Loucy (cell line): ENCODE measurements at regions not wholly inside any gene's neighbourhood (a gene's known extent, or its start where the extent isn't known, plus 50 kb on each side); places are given as distances from the start of the nearest gene placed in this dataset.

Source experiments
- H2AFZ ChIP-seq: fragments of 200-600 bp; sonication (generic); 2 replicates; pipeline ENCODE4 v1.6.0; 2016; ENCODE audit warnings: antibody characterized with exemption, mild to moderate bottlenecking, low read length, moderate library complexity
- H3F3A ChIP-seq: fragments of 200-600 bp; 2 replicates; pipeline ENCODE4 v1.6.0; 2016; ENCODE audit warnings: antibody characterized with exemption, low read depth, mild to moderate bottlenecking
- H3K27me3 ChIP-seq: fragments of 200-600 bp; sonication (generic); 2 replicates; pipeline ENCODE4 v1.6.1; 2014; ENCODE audit warnings: low read length, mild to moderate bottlenecking; ENCODE audit not compliant: insufficient read depth, poor library complexity, severe bottlenecking
- H3K36me3 ChIP-seq: fragments of 200-600 bp; sonication (generic); 2 replicates; pipeline ENCODE4 v1.6.1; 2016; ENCODE audit warnings: low read length; ENCODE audit not compliant: insufficient read depth
- H3K4me1 ChIP-seq: fragments of 200-600 bp; sonication (generic); 2 replicates; pipeline ENCODE4 v1.5.1; 2014; ENCODE audit warnings: low read length, mild to moderate bottlenecking; ENCODE audit not compliant: insufficient read depth, poor library complexity, severe bottlenecking
- H3K4me2 ChIP-seq: fragments of 200-600 bp; sonication (generic); 2 replicates; pipeline ENCODE4 v1.6.0; 2014; ENCODE audit warnings: antibody characterized with exemption, low read length, low read depth, mild to moderate bottlenecking; ENCODE audit not compliant: poor library complexity, severe bottlenecking
- H3K4me3 ChIP-seq: fragments of 200-600 bp; sonication (generic); 2 replicates; pipeline ENCODE4 v1.5.1; 2014; ENCODE audit warnings: low read length, mild to moderate bottlenecking, mixed read lengths; ENCODE audit not compliant: poor library complexity, severe bottlenecking
- H3K79me2 ChIP-seq: fragments of 200-600 bp; sonication (generic); 2 replicates; pipeline ENCODE4 v1.6.1; 2014; ENCODE audit warnings: low read length; ENCODE audit not compliant: insufficient read depth
- H3K9ac ChIP-seq: fragments of 200-600 bp; sonication (generic); 2 replicates; pipeline ENCODE4 v1.6.0; 2014; ENCODE audit warnings: mild to moderate bottlenecking, low read depth, low read length, moderate library complexity; ENCODE audit not compliant: poor library complexity, severe bottlenecking
- H3K9me2 ChIP-seq: fragments of 200-600 bp; sonication (generic); replicated peaks from 2 replicates; pipeline ENCODE4 v1.6.1; 2016; ENCODE audit warnings: low read depth, low read length, mixed read lengths
- H3K9me3 ChIP-seq: fragments of 200-600 bp; sonication (generic); 2 replicates; pipeline ENCODE4 v1.6.1; 2014; ENCODE audit warnings: mild to moderate bottlenecking, antibody characterized with exemption, low read length, low read depth; ENCODE audit not compliant: insufficient read depth
- H4K20me1 ChIP-seq: fragments of 200-600 bp; sonication (generic); 2 replicates; pipeline ENCODE4 v1.6.0; 2014; ENCODE audit warnings: antibody characterized with exemption, low read length, mild to moderate bottlenecking; ENCODE audit not compliant: insufficient read depth, poor library complexity, severe bottlenecking
- CTCF ChIP-seq: fragments of 200-600 bp; sonication (generic); conservative IDR thresholded peaks from 2 replicates; pipeline ENCODE4 v1.5.1; 2014; ENCODE audit warnings: mild to moderate bottlenecking, antibody characterized with exemption, low read length
- EZH2phosphoT487 ChIP-seq: fragments of 200-600 bp; IDR thresholded peaks from 2 replicates; pipeline ENCODE4 v1.6.1; 2018; ENCODE audit warnings: antibody characterized with exemption, mild to moderate bottlenecking, moderate library complexity, borderline replicate concordance

- Histone ChIP-seq H3K9ac (no peak overlapping the region), H3K79me2 (no peaks in the 10 kb centered on the region), H3K4me3 (no peak overlapping the region), H3K4me2 (no peak overlapping the region), H3F3A (no peaks in the 10 kb centered on the region), H4K20me1 (no peaks in the 10 kb centered on the region), H2AFZ (no peak overlapping the region), H3K4me1 (no peaks in the 10 kb centered on the region), H3K27me3 (no peaks in the 10 kb centered on the region), H3K9me2 (no peaks in the 10 kb centered on the region), H3K36me3 (no peaks in the 10 kb centered on the region), H3K9me3 (no peaks in the 10 kb centered on the region)
- no peak for TF ChIP-seq EZH2phosphoT487
- no peak for TF ChIP-seq CTCF
These were observed 279.1 kb upstream of the IL12B start for GRCh38 chr5:159609359-159609758.

DNA sequence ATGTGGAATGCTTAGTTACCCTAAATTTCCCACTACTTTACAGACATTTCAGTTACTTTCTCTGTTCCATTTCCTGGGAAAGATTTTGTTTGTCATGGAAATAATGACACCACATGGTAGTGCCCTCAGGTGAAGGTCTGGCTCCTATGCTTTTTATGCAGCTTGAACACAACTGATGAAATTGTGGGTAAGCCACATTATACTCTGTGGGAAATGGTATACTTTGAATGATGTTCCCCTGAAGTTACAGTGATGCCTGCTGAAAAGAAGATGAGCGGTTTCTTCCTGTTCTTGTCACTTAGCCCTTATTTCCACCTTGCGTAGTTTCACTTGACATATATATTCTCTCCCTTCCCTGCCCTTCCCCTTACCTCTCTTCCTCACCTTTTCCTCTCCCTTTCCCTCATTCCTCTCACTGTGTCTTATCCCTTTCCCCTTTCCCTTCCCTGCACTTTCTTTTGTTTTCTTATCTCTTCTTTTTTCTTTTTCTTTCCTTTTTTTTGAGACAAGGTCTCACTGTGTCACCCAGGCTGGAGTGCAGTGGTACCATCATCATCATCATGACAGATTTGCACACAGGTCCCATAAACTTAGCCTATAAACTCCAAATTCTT, 280.8 kb upstream of the IL12B start:
- Histone ChIP-seq H3K79me2 (no peaks in the 10 kb centered on the region), H3K27me3 (no peaks in the 10 kb centered on the region), H3K4me2 (no peak overlapping the region), H3K9me3 (no peaks in the 10 kb centered on the region), H3K9ac (no peak overlapping the region), H3K36me3 (no peaks in the 10 kb centered on the region), H2AFZ (no peak overlapping the region), H3K4me1 (no peaks in the 10 kb centered on the region), H3K9me2 (no peaks in the 10 kb centered on the region), H3K4me3 (no peak overlapping the region), H4K20me1 (no peaks in the 10 kb centered on the region), H3F3A (no peaks in the 10 kb centered on the region)
- TF ChIP-seq EZH2phosphoT487: no peak
- no peak for TF ChIP-seq CTCF

GRCh38 chr5:159616952-159617351, 286.7 kb upstream of the IL12B start:
- Histone ChIP-seq H4K20me1 (no peaks in the 10 kb centered on the region), H3K9ac (no peak overlapping the region), H3F3A (no peaks in the 10 kb centered on the region), H3K4me3 (no peak overlapping the region), H3K27me3 (no peaks in the 10 kb centered on the region), H3K36me3 (no peaks in the 10 kb centered on the region), H3K9me2 (no peaks in the 10 kb centered on the region), H3K4me2 (no peak overlapping the region), H3K9me3 (no peaks in the 10 kb centered on the region), H2AFZ (no peak overlapping the region), H3K4me1 (no peaks in the 10 kb centered on the region), H3K79me2 (no peaks in the 10 kb centered on the region)
- TF ChIP-seq CTCF: no peak
- TF ChIP-seq EZH2phosphoT487: no peak
